H1 (cell line): ENCODE measurements at regions not wholly inside any gene's neighbourhood (a gene's known extent, or its start where the extent isn't known, plus 50 kb on each side); places are given as distances from the start of the nearest gene placed in this dataset.

Experiments
- CTCF ChIA-PET: fragments of 300-600 bp; sonication (Branson Sonifier 250); formaldehyde crosslinking; loops from one replicate; lab custom pipeline; 2021; ENCODE audit not compliant: partially characterized antibody; lab: Charles Lee
- POLR2A ChIA-PET: fragments of 300-600 bp; sonication (Branson Sonifier 250); formaldehyde crosslinking; loops from one replicate; lab custom pipeline; 2021; ENCODE audit warnings: inconsistent platforms; ENCODE audit not compliant: partially characterized antibody; lab: Charles Lee
- DNase-seq, 2 experiments: peaks; one replicate each; pipeline versions ENCODE4 v3.0.0 to v3.0.0-alpha.2; 2010 to 2022; ENCODE audit warnings: low spot score in 2 of 2, low read depth in 1 of 2, mixed read lengths in 1 of 2
- FAIRE-seq: peaks from 2 replicates; lab custom pipeline; 2011; peaks lifted over from hg19 to GRCh38; lab: Jason Lieb, UNC
- H2AFZ ChIP-seq: 2 replicates; pipeline ENCODE4 v1.8.1; 2012; ENCODE audit warnings: low read length, inconsistent platforms
- H2AK5ac ChIP-seq: 2 replicates; pipeline ENCODE4 v1.6.1; 2013; ENCODE audit warnings: low read depth, low read length
- H2BK120ac ChIP-seq: replicated peaks from 2 replicates; pipeline ENCODE3; 2013; ENCODE audit warnings: low read depth, low read length, inconsistent platforms
- H2BK12ac ChIP-seq: 2 replicates; pipeline ENCODE4 v1.6.1; 2013; ENCODE audit warnings: low read depth, low read length
- H2BK15ac ChIP-seq: 2 replicates; pipeline ENCODE4 v1.6.1; 2013; ENCODE audit warnings: low read length
- H2BK20ac ChIP-seq: 2 replicates; pipeline ENCODE4 v1.6.1; 2013; ENCODE audit warnings: low read length
- H2BK5ac ChIP-seq: 2 replicates; pipeline ENCODE4 v1.6.1; 2013; ENCODE audit warnings: low read depth, low read length
- H3K14ac ChIP-seq: 2 replicates; pipeline ENCODE4 v1.6.1; 2013; ENCODE audit warnings: inconsistent platforms; ENCODE audit not compliant: insufficient read length
- H3K18ac ChIP-seq: 2 replicates; pipeline ENCODE4 v1.6.1; 2013; ENCODE audit warnings: low read length; ENCODE audit errors: extremely low read depth
- H3K23ac ChIP-seq: 2 replicates; pipeline ENCODE4 v1.6.1; 2013; ENCODE audit warnings: inconsistent platforms; ENCODE audit not compliant: insufficient read length
- H3K23me2 ChIP-seq: 2 replicates; pipeline ENCODE4 v1.6.1; 2013; ENCODE audit warnings: low read depth, low read length
- H3K27ac ChIP-seq: 2 replicates; pipeline ENCODE4 v1.6.1; 2011; ENCODE audit warnings: low read depth, low read length, inconsistent platforms
- H3K27me3 ChIP-seq, 4 experiments: replicated peaks in 1 of 4; 1 replicate in 1 of 4; 2 replicates in 3 of 4; pipeline versions ENCODE4 v1.6.1 to v1.8.1; 2011 to 2013; ENCODE audit warnings: low read length in 3 of 4, mild to moderate bottlenecking in 3 of 4, inconsistent platforms in 2 of 4, mixed read lengths in 2 of 4, moderate library complexity in 1 of 4; ENCODE audit not compliant: control insufficient read depth in 3 of 4, insufficient read depth in 3 of 4; ENCODE audit errors: extremely low read depth in 1 of 4
- H3K36me3 ChIP-seq, 4 experiments: 2 replicates each; pipeline versions ENCODE4 v1.6.1 to v1.8.1; 2011 to 2013; ENCODE audit warnings: mild to moderate bottlenecking in 4 of 4, low read length in 3 of 4, moderate library complexity in 2 of 4, control low read depth in 1 of 4, inconsistent platforms in 1 of 4; ENCODE audit not compliant: insufficient read depth in 4 of 4, control insufficient read depth in 2 of 4
- H3K4ac ChIP-seq: replicated peaks from 2 replicates; pipeline ENCODE3; 2013; ENCODE audit warnings: low read length, low read depth, mixed read lengths, inconsistent platforms; ENCODE audit not compliant: insufficient read length
- H3K4me1 ChIP-seq, 4 experiments: replicated peaks in 1 of 4; 1 replicate in 1 of 4; 2 replicates in 3 of 4; pipeline versions ENCODE4 v1.6.1 to v1.8.1; 2011 to 2013; ENCODE audit warnings: low read length in 3 of 4, inconsistent platforms in 2 of 4, mixed read lengths in 1 of 4; ENCODE audit not compliant: insufficient read depth in 4 of 4, control insufficient read depth in 3 of 4
- H3K4me2 ChIP-seq, 2 experiments: 2 replicates each; pipeline versions ENCODE4 v1.6.1 to v1.8.1; 2011 to 2013; ENCODE audit warnings: low read depth in 2 of 2, low read length in 2 of 2, control low read depth in 1 of 2, inconsistent platforms in 1 of 2, mild to moderate bottlenecking in 1 of 2; ENCODE audit not compliant: insufficient read depth in 1 of 2
- H3K4me3 ChIP-seq, 4 experiments: fragments of 200-600, 300-600 bp in 1 of 4; sonication (generic), shearing (Covaris generic), sonication (Bioruptor Twin) in 1 of 4; 2 replicates each; pipeline versions ENCODE4 v1.5.1 to v1.8.1; 2011 to 2016; ENCODE audit warnings: low read length in 4 of 4, low read depth in 3 of 4, control low read depth in 2 of 4, inconsistent platforms in 2 of 4, mild to moderate bottlenecking in 2 of 4, mixed read lengths in 1 of 4, moderate library complexity in 1 of 4; ENCODE audit not compliant: insufficient read depth in 2 of 4; ENCODE audit errors: extremely low read depth in 1 of 4
- H3K56ac ChIP-seq: replicated peaks from 2 replicates; pipeline ENCODE3; 2013; ENCODE audit warnings: low read depth, mild to moderate bottlenecking, mixed read lengths, low read length, inconsistent platforms; ENCODE audit not compliant: insufficient read length
- H3K79me1 ChIP-seq: 2 replicates; pipeline ENCODE4 v1.6.1; 2013; ENCODE audit warnings: low read depth, low read length, control low read depth
- H3K79me2 ChIP-seq, 2 experiments: 2 replicates each; pipeline versions ENCODE4 v1.6.1 to v1.8.1; 2012 to 2013; ENCODE audit warnings: low read length in 2 of 2, mild to moderate bottlenecking in 2 of 2, inconsistent platforms in 1 of 2; ENCODE audit not compliant: insufficient read depth in 2 of 2, control insufficient read depth in 1 of 2
- H3K9ac ChIP-seq, 4 experiments: replicated peaks in 1 of 4; 1 replicate in 1 of 4; 2 replicates in 3 of 4; pipeline versions ENCODE4 v1.6.1 to v1.8.1; 2011 to 2013; ENCODE audit warnings: low read depth in 3 of 4, low read length in 3 of 4, control low read depth in 2 of 4, mild to moderate bottlenecking in 2 of 4, moderate library complexity in 2 of 4, inconsistent platforms in 1 of 4; ENCODE audit errors: extremely low read depth in 1 of 4
- H3K9me3 ChIP-seq, 2 experiments: 2 replicates each; pipeline versions ENCODE4 v1.6.1 to v1.8.1; 2012 to 2013; ENCODE audit warnings: mild to moderate bottlenecking in 2 of 2, moderate library complexity in 2 of 2, control low read depth in 1 of 2, inconsistent platforms in 1 of 2, low read depth in 1 of 2, low read length in 1 of 2, mixed read lengths in 1 of 2; ENCODE audit not compliant: insufficient read depth in 2 of 2
- H4K20me1 ChIP-seq, 2 experiments: replicated peaks in 1 of 2; 2 replicates each; pipeline versions ENCODE3 to v1.8.1; 2011 to 2013; ENCODE audit warnings: inconsistent platforms in 2 of 2, low read length in 2 of 2, mild to moderate bottlenecking in 1 of 2; ENCODE audit not compliant: insufficient read depth in 2 of 2, control insufficient read depth in 1 of 2
- H4K5ac ChIP-seq: 2 replicates; pipeline ENCODE4 v1.6.1; 2013; ENCODE audit warnings: low read length, low read depth, mixed read lengths, inconsistent platforms; ENCODE audit not compliant: insufficient read length
- H4K8ac ChIP-seq: 2 replicates; pipeline ENCODE4 v1.8.0; 2013; ENCODE audit warnings: mild to moderate bottlenecking, moderate library complexity, low read length, inconsistent platforms; ENCODE audit not compliant: insufficient read depth; ENCODE audit errors: extremely low read depth
- H4K91ac ChIP-seq: replicated peaks from 2 replicates; pipeline ENCODE3; 2013; ENCODE audit warnings: low read length, mixed read lengths, inconsistent platforms; ENCODE audit not compliant: insufficient read length
- CBX5 ChIP-seq: fragments of 300-800, 300-1000 bp; sonication (generic); IDR thresholded peaks from 2 replicates; pipeline ENCODE4 v1.7.1; 2016; ENCODE audit warnings: antibody characterized with exemption, low read length, low read depth
- HDAC6 ChIP-seq: IDR thresholded peaks from one replicate; pipeline ENCODE4 v1.7.1; 2012; ENCODE audit warnings: low read depth, mild to moderate bottlenecking, inconsistent platforms, low read length, moderate library complexity
- SP2 ChIP-seq: IDR thresholded peaks from 2 replicates; pipeline ENCODE4 v1.6.1; 2012; ENCODE audit warnings: mild to moderate bottlenecking, low read length, inconsistent platforms
- SUZ12 ChIP-seq: fragments of 200-600 bp; sonication (generic); IDR thresholded peaks from 2 replicates; pipeline ENCODE4 v1.6.1; 2012; ENCODE audit warnings: mild to moderate bottlenecking, inconsistent platforms, low read length, moderate library complexity, mixed read lengths
- YY1 ChIP-seq: IDR thresholded peaks from 2 replicates; pipeline ENCODE4 v1.6.1; 2011; ENCODE audit warnings: low read depth, mild to moderate bottlenecking, low read length
- WGBS, 2 experiments: shearing (Covaris generic) in 1 of 2; methylation state at CpG; one replicate each; pipeline versions ENCODE4 v1.1.6 to v1.1.7; 2013 to 2015; ENCODE audit warnings: low lambda C conversion rate in 2 of 2, mixed read lengths in 2 of 2, inconsistent platforms in 1 of 2, low coverage in 1 of 2, missing lambda C conversion rate in 1 of 2; ENCODE audit not compliant: insufficient replicate concordance in 2 of 2, insufficient coverage in 1 of 2, insufficient read length in 1 of 2; ENCODE audit errors: extremely low coverage in 1 of 2, missing lambda C conversion rate in 1 of 2; 5-methylcytosine and 5-hydroxymethylcytosine counted together

GRCh38 chr9:11506980-11507379 is 894.2 kb upstream of the PTPRD start:
- no peak overlapping the region for H4K8ac ChIP-seq
- ChIA-PET POLR2A (no interaction called here), CTCF (no interaction called here)
- no peak overlapping the region for H2BK12ac ChIP-seq
- no peak for FAIRE-seq
- no peak overlapping the region for H3K18ac ChIP-seq
- no peak overlapping the region for H2BK120ac ChIP-seq
- no peaks in the 10 kb centered on the region for H3K79me1 ChIP-seq
- H2AK5ac ChIP-seq = no peak overlapping the region
- no peak overlapping the region for H3K27ac ChIP-seq
- no peak overlapping the region for H3K56ac ChIP-seq
- no peaks in the 10 kb centered on the region for H3K9me3 ChIP-seq
- no peaks in the 10 kb centered on the region for H4K20me1 ChIP-seq
- H3K9ac ChIP-seq = no peak overlapping the region
- no peak overlapping the region for H3K4me2 ChIP-seq
- H4K91ac ChIP-seq = no peak overlapping the region
- H3K4ac ChIP-seq = no peak overlapping the region
- H3K4me1 ChIP-seq = no peaks in the 10 kb centered on the region
- no peaks in the 10 kb centered on the region for H3K79me2 ChIP-seq
- H3K27me3 ChIP-seq = no peaks in the 10 kb centered on the region
- no peak overlapping the region for H3K23ac ChIP-seq
- 86% methylated on average over 2 of the region's 2 CpGs; no CpG with 5 or more reads in 1 of the 2 experiments for WGBS, 2 experiments
- no peak overlapping the region for H4K5ac ChIP-seq
- no peak overlapping the region for H2BK15ac ChIP-seq
- no peak for DNase-seq
- H2AFZ ChIP-seq = no peak overlapping the region
- no peaks in the 10 kb centered on the region for H3K23me2 ChIP-seq
- no peak overlapping the region for H2BK5ac ChIP-seq
- no peak overlapping the region for H3K4me3 ChIP-seq
- H3K14ac ChIP-seq = no peak overlapping the region
- no peaks in the 10 kb centered on the region for H3K36me3 ChIP-seq
- H2BK20ac ChIP-seq = no peak overlapping the region
- TF ChIP-seq CBX5 (no peak), HDAC6 (no peak), YY1 (no peak), SP2 (no peak), SUZ12 (no peak)
